Kidney (tissue), 13 donors: ENCODE measurements at regions not wholly inside any gene's neighbourhood (a gene's known extent, or its start where the extent isn't known, plus 50 kb on each side); places are given as distances from the start of the nearest gene placed in this dataset.

Experiments used
- DNase-seq, 5 donors: peaks; one replicate each; pipeline ENCODE4 v3.0.0-alpha.2; 2013 to 2020
- FAIRE-seq: peaks from 2 replicates; lab custom pipeline; 2012; peaks lifted over from hg19 to GRCh38; lab: Jason Lieb, UNC
- H3K27ac ChIP-seq, 2 donors: one replicate each; pipeline ENCODE4 v1.7.0; 2013; ENCODE audit warnings: low read depth in 2 of 2, low read length in 2 of 2, inconsistent platforms in 1 of 2
- H3K27me3 ChIP-seq: one replicate; pipeline ENCODE4 v1.7.1; 2013; ENCODE audit warnings: low read length, inconsistent platforms; ENCODE audit not compliant: control insufficient read depth, insufficient read depth
- H3K36me3 ChIP-seq, 3 donors: one replicate each; pipeline versions ENCODE4 v1.7.0 to v1.7.1; 2013; ENCODE audit warnings: low read length in 3 of 3, control low read depth in 1 of 3, inconsistent platforms in 1 of 3; ENCODE audit not compliant: insufficient read depth in 3 of 3, control insufficient read depth in 2 of 3
- H3K4me1 ChIP-seq, 3 donors: one replicate each; pipeline versions ENCODE4 v1.7.0 to v1.7.1; 2013; ENCODE audit warnings: low read length in 3 of 3, inconsistent platforms in 1 of 3, low read depth in 1 of 3; ENCODE audit not compliant: control insufficient read depth in 2 of 3, insufficient read depth in 2 of 3
- H3K4me3 ChIP-seq, 3 donors: one replicate each; pipeline versions ENCODE4 v1.7.0 to v1.8.1; 2013; ENCODE audit warnings: low read length in 3 of 3, control low read depth in 1 of 3, inconsistent platforms in 1 of 3
- H3K9ac ChIP-seq, 3 donors: one replicate each; pipeline versions ENCODE4 v1.7.0 to v1.7.1; 2013; ENCODE audit warnings: low read length in 3 of 3, control low read depth in 1 of 3, inconsistent platforms in 1 of 3
- H3K9me3 ChIP-seq, 3 donors: one replicate each; pipeline versions ENCODE4 v1.7.0 to v1.7.1; 2013; ENCODE audit warnings: low read length in 3 of 3, control low read depth in 1 of 3, inconsistent platforms in 1 of 3; ENCODE audit not compliant: control insufficient read depth in 2 of 3, insufficient read depth in 1 of 3
- CTCF ChIP-seq: IDR thresholded peaks from 3 replicates; pipeline ENCODE4 v1.5.1; 2012; ENCODE audit warnings: mild to moderate bottlenecking, moderate library complexity, borderline replicate concordance; ENCODE audit not compliant: insufficient read depth; ENCODE audit errors: extremely low read depth
- intact Hi-C: fragments of 100-400 bp; cut with DNase I; formaldehyde crosslinking; loops from one replicate; pipeline ENCODE4 v1.11.1; 2022
- donor health status: control.
- donor health status: control.
- donor health status: control.
- donor health status: control.
- donor health status: control.
- donor health status: DM: yes; HTN: yes; CAD: no.
- donor health status: Normal renal cell carcinoma (clear cell type).

- no peak overlapping the region for H3K9ac ChIP-seq
- peak; percentile 0 for TF ChIP-seq CTCF
- H3K4me3 ChIP-seq = no peak overlapping the region
- no peaks in the 10 kb centered on the region for H3K36me3 ChIP-seq
- DNase-seq (no peak), FAIRE-seq (no peak)
- no peaks in the 10 kb centered on the region for H3K27me3 ChIP-seq
- no peaks in the 10 kb centered on the region for H3K4me1 ChIP-seq
- intact Hi-C loops = no loop called here
- H3K27ac ChIP-seq = no peak overlapping the region
- no peaks in the 10 kb centered on the region for H3K9me3 ChIP-seq
Observed at GRCh38 chr1:101122452-101123166, 97.0 kb upstream of the DPH5 start.

GRCh38 chr1:101121975-101122374 is 96.4 kb upstream of the DPH5 start:
- no peak for FAIRE-seq
- TF ChIP-seq CTCF = no peak
- H3K9ac ChIP-seq = no peak overlapping the region

DNA sequence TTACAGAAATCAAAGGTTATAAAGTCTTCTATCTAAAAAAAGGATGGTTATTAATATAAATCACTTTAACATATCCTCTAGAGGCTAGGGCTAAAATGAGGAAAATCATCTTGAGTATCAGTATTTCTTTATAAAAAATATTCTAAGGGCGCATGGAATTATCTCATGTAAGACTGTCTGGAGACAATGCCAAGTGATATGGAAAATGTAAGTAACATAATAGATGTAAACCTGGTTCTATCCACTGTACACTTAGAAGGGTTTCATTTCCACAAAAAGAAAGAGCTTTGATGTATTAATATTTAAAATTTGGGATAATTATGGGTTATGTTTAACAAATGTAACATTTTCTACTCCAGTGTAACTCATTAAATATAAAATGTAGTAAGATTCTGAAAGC is 95.9 kb upstream of the DPH5 start:
- Histone ChIP-seq H3K36me3 (no peaks in the 10 kb centered on the region), H3K9me3 (no peaks in the 10 kb centered on the region), H3K27ac (no peak overlapping the region), H3K9ac (no peak overlapping the region), H3K4me3 (no peak overlapping the region), H3K4me1 (no peaks in the 10 kb centered on the region), H3K27me3 (no peaks in the 10 kb centered on the region)
- intact Hi-C loops = no loop called here
- DNase-seq = no peak
- FAIRE-seq = no peak
- TF ChIP-seq CTCF = no peak

More at GRCh38 chr1:101121975-101122374, 96.4 kb upstream of the DPH5 start:
- H3K4me3 ChIP-seq = no peak overlapping the region
- intact Hi-C loops = no loop called here
- no peak for DNase-seq
- H3K36me3 ChIP-seq = no peaks in the 10 kb centered on the region
- H3K9me3 ChIP-seq = no peaks in the 10 kb centered on the region
- no peaks in the 10 kb centered on the region for H3K27me3 ChIP-seq
- no peaks in the 10 kb centered on the region for H3K4me1 ChIP-seq
- no peak overlapping the region for H3K27ac ChIP-seq

- intact Hi-C loops = no loop called here
- H3K4me1 ChIP-seq = no peaks in the 10 kb centered on the region
- H3K9ac ChIP-seq = no peak overlapping the region
- H3K4me3 ChIP-seq = no peak overlapping the region
- H3K36me3 ChIP-seq = no peaks in the 10 kb centered on the region
- TF ChIP-seq CTCF = no peak
- H3K9me3 ChIP-seq = no peaks in the 10 kb centered on the region
- H3K27ac ChIP-seq = no peak overlapping the region
- DNase-seq (no peak), FAIRE-seq (no peak)
- no peaks in the 10 kb centered on the region for H3K27me3 ChIP-seq
Observed at GRCh38 chr1:101120868-101121267, 95.3 kb upstream of the DPH5 start.
